ENCODE measurements at regions not wholly inside any gene's neighbourhood (a gene's known extent, or its start where the extent isn't known, plus 50 kb on each side); places are given as distances from the start of the nearest gene placed in this dataset.

- Histone ChIP-seq H2BK5ac (ENCODE audit: insufficient read length, low read length) (no peak overlapping the region), H2BK15ac (ENCODE audit: low read depth, low read length) (no peak overlapping the region), H3K56ac (ENCODE audit: insufficient read length, low read depth, low read length) (no peak overlapping the region), H3K79me1 (ENCODE audit: insufficient read depth, low read depth, low read length, poor library complexity, severe bottlenecking) (no peaks in the 10 kb centered on the region), H4K91ac (ENCODE audit: insufficient read length, low read depth, low read length) (no peak overlapping the region), H4K5ac (ENCODE audit: insufficient read length, low read depth, low read length) (no peak overlapping the region), H3K27ac (ENCODE audit: insufficient read length, low read depth, low read length) (no peak overlapping the region), H3K9me3 (ENCODE audit: control insufficient read depth, low read depth, low read length) (no peaks in the 10 kb centered on the region), H3T11ph (ENCODE audit: low read length) (no peak overlapping the region), H2BK120ac (ENCODE audit: low read depth, low read length, poor library complexity, severe bottlenecking) (no peak overlapping the region), H3K4ac (ENCODE audit: low read depth, low read length) (no peak overlapping the region), H3K79me2 (ENCODE audit: insufficient read depth, low read length) (no peaks in the 10 kb centered on the region), H2BK12ac (ENCODE audit: insufficient read length, low read depth, low read length) (no peak overlapping the region), H4K20me1 (ENCODE audit: control insufficient read depth, insufficient read depth, insufficient read length) (no peaks in the 10 kb centered on the region), H2AK5ac (ENCODE audit: insufficient read length, low read length) (no peak overlapping the region), H3K23me2 (ENCODE audit: insufficient read length, low read depth, low read length, poor library complexity, severe bottlenecking) (no peaks in the 10 kb centered on the region), H2BK20ac (ENCODE audit: low read depth, low read length, poor library complexity, severe bottlenecking) (no peak overlapping the region), H3K18ac (ENCODE audit: insufficient read length, low read depth, low read length) (no peak overlapping the region), H4K8ac (replicated peaks; ENCODE audit: insufficient read length, low read depth, low read length) (no peak overlapping the region), H3K14ac (ENCODE audit: insufficient read depth, low read length) (no peak overlapping the region), H3K4me2 (ENCODE audit: insufficient read depth, insufficient read length, low read length) (no peak overlapping the region), H3K27me3 (ENCODE audit: insufficient read depth, low read length) (no peaks in the 10 kb centered on the region), H2AFZ (ENCODE audit: low read length) (no peak overlapping the region), H3K9ac (ENCODE audit: extremely low read depth, insufficient read length, low read length) (no peak overlapping the region), H3K4me1 (ENCODE audit: insufficient read depth, low read length) (no peaks in the 10 kb centered on the region), H3K23ac (ENCODE audit: insufficient read length, low read depth, low read length) (no peak overlapping the region)
- Mint-ChIP-seq H3K4me3 (no peak overlapping the region), H3K9me3 (no peaks in the 10 kb centered on the region), H3K27me3 (ENCODE audit: low read depth) (no peaks in the 10 kb centered on the region), H3K36me3 (ENCODE audit: insufficient read depth in 1 of 3, low read depth in 3 of 3) (no peaks in the 10 kb centered on the region), H3K27ac (no peak overlapping the region), H3K4me1 (peaks cover 0 to 5% of the 10 kb centered on the region in 2 experiments; a peak in 2 of 4 replicates)
- no peak for TF ChIP-seq CTCF (conservative IDR thresholded peaks at IDR 0.05)
- DNase-seq: no peak
These were observed 141.3 kb upstream of the POU2AF2 start for GRCh38 chr11:111104185-111104584.
